PC-3 (cell line): ENCODE measurements at regions not wholly inside any gene's neighbourhood (a gene's known extent, or its start where the extent isn't known, plus 50 kb on each side); places are given as distances from the start of the nearest gene placed in this dataset.

ENCODE experiments used
- CTCF ChIP-seq: fragments of 300-600 bp; sonication (generic); conservative IDR thresholded peaks from 2 replicates; pipeline ENCODE4 v1.5.1; 2017; ENCODE audit warnings: antibody characterized with exemption, low read depth, mild to moderate bottlenecking, low read length
- EZH2 ChIP-seq: fragments of 300-600 bp; sonication (generic); IDR thresholded peaks from one replicate; pipeline ENCODE4 v1.6.1; 2017; ENCODE audit warnings: antibody characterized with exemption, mild to moderate bottlenecking, low read length; ENCODE audit not compliant: unreplicated experiment
- EZH2phosphoT487 ChIP-seq: fragments of 300-600 bp; sonication (generic); IDR thresholded peaks from 2 replicates; pipeline ENCODE4 v1.6.1; 2018; ENCODE audit warnings: mild to moderate bottlenecking, antibody characterized with exemption, low read length, borderline replicate concordance

DNA sequence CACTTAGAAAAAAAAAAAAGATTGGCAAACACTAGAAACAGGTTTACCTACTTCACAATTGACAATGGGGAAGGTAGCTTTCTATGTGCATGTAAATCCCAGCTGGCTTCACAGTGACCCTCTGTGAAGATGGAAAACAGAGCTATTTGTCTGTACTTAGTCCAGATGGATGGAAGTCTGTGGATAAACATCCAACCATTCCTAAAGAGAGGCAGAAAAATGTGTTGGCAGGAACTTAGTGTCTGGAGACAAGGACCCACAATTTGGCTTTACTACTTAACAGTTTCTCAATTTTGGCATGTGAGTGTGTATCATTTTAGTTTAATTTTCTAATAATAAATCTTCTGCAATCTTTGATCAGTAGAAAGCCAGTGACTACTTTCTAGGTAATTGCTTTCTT is 154.4 kb downstream of the RAD51AP2 start:
- no peak for TF ChIP-seq EZH2
- TF ChIP-seq CTCF = no peak
- no peak for TF ChIP-seq EZH2phosphoT487
